ENCODE measurements at regions not wholly inside any gene's neighbourhood (a gene's known extent, or its start where the extent isn't known, plus 50 kb on each side); places are given as distances from the start of the nearest gene placed in this dataset.

GRCh38 chr6:1463751-1464426 is 74.5 kb downstream of the FOXF2 start:
- no peak overlapping the region for H3K27ac ChIP-seq (ENCODE audit: low read depth, low read length)
- Mint-ChIP-seq H3K9me3 (no peaks in the 10 kb centered on the region), H3K27me3 (ENCODE audit: insufficient read depth) (peaks cover 2% of the 10 kb centered on the region), H3K27ac (no peak overlapping the region), H3K4me1 (peaks cover 5% of the 10 kb centered on the region), H3K4me3 (no peak overlapping the region), H3K36me3 (ENCODE audit: low read depth) (no peaks in the 10 kb centered on the region)
- H3K4me1 ChIP-seq (ENCODE audit: control insufficient read depth, insufficient read depth, low read length), result no peaks in the 10 kb centered on the region
- peak; percentile 56 for DNase-seq
- H3K36me3 ChIP-seq (ENCODE audit: control insufficient read depth, insufficient read depth, low read length), result no peaks in the 10 kb centered on the region
- 90% methylated on average over 6 to 8 of the region's 8 CpGs for WGBS, 2 experiments (ENCODE audit: insufficient coverage in 1 of 2, insufficient read length in 1 of 2)
- no peaks in the 10 kb centered on the region for H3K9me3 ChIP-seq (ENCODE audit: control insufficient read depth, low read length)
- TF ChIP-seq CTCF (conservative IDR thresholded peaks at IDR 0.05), result no peak
- H3K4me3 ChIP-seq (ENCODE audit: low read length), result no peak overlapping the region
- H3K27me3 ChIP-seq (ENCODE audit: control insufficient read depth, insufficient read depth, low read length, poor library complexity, severe bottlenecking), result no peaks in the 10 kb centered on the region
- H3K9ac ChIP-seq (ENCODE audit: extremely low read depth, low read length, poor library complexity, severe bottlenecking), result no peak overlapping the region

- DNase-seq, result no peak
- no peaks in the 10 kb centered on the region for H3K27me3 ChIP-seq (ENCODE audit: control insufficient read depth, insufficient read depth, low read length, poor library complexity, severe bottlenecking)
- no peaks in the 10 kb centered on the region for H3K4me1 ChIP-seq (ENCODE audit: control insufficient read depth, insufficient read depth, low read length)
- no peak for TF ChIP-seq CTCF (conservative IDR thresholded peaks at IDR 0.05)
- Mint-ChIP-seq H3K4me1 (peaks cover 5% of the 10 kb centered on the region), H3K36me3 (ENCODE audit: low read depth) (no peaks in the 10 kb centered on the region), H3K9me3 (no peaks in the 10 kb centered on the region), H3K27ac (no peak overlapping the region), H3K27me3 (ENCODE audit: insufficient read depth) (peaks cover 2% of the 10 kb centered on the region), H3K4me3 (no peak overlapping the region)
- no peaks in the 10 kb centered on the region for H3K9me3 ChIP-seq (ENCODE audit: control insufficient read depth, low read length)
- 94 to 96% methylated on average over 5 to 7 of the region's 7 CpGs for WGBS, 2 experiments (ENCODE audit: insufficient coverage in 1 of 2, insufficient read length in 1 of 2)
- H3K27ac ChIP-seq (ENCODE audit: low read depth, low read length), result no peak overlapping the region
- no peak overlapping the region for H3K4me3 ChIP-seq (ENCODE audit: low read length)
- no peak overlapping the region for H3K9ac ChIP-seq (ENCODE audit: extremely low read depth, low read length, poor library complexity, severe bottlenecking)
- H3K36me3 ChIP-seq (ENCODE audit: control insufficient read depth, insufficient read depth, low read length), result no peaks in the 10 kb centered on the region
Observed at GRCh38 chr6:1464781-1465370, 75.5 kb downstream of the FOXF2 start.

GRCh38 chr6:1468126-1468525 is 78.8 kb downstream of the FOXF2 start:
- H3K9ac ChIP-seq (ENCODE audit: extremely low read depth, low read length, poor library complexity, severe bottlenecking), result no peak overlapping the region
- no peak for TF ChIP-seq CTCF (conservative IDR thresholded peaks at IDR 0.05)
- H3K27me3 ChIP-seq (ENCODE audit: control insufficient read depth, insufficient read depth, low read length, poor library complexity, severe bottlenecking), result no peaks in the 10 kb centered on the region
- peaks cover 2% of the 10 kb centered on the region for H3K27me3 Mint-ChIP-seq (ENCODE audit: insufficient read depth)
- no peak overlapping the region for H3K4me3 Mint-ChIP-seq
- H3K36me3 ChIP-seq (ENCODE audit: control insufficient read depth, insufficient read depth, low read length), result no peaks in the 10 kb centered on the region
- H3K27ac Mint-ChIP-seq, result peak overlapping the region; percentile 49
- no peaks in the 10 kb centered on the region for H3K9me3 Mint-ChIP-seq
- DNase-seq, result peak; percentile 69
- WGBS, 2 experiments (ENCODE audit: insufficient coverage in 1 of 2, insufficient read length in 1 of 2), result 14 to 29% methylated on average over 6 to 7 of the region's 7 CpGs
- H3K9me3 ChIP-seq (ENCODE audit: control insufficient read depth, low read length), result no peaks in the 10 kb centered on the region
- H3K27ac ChIP-seq (ENCODE audit: low read depth, low read length), result no peak overlapping the region
- no peak overlapping the region for H3K4me3 ChIP-seq (ENCODE audit: low read length)
- H3K4me1 ChIP-seq (ENCODE audit: control insufficient read depth, insufficient read depth, low read length), result no peaks in the 10 kb centered on the region
- peaks cover 7% of the 10 kb centered on the region for H3K4me1 Mint-ChIP-seq
- no peaks in the 10 kb centered on the region for H3K36me3 Mint-ChIP-seq (ENCODE audit: low read depth)
